ENCODE measurements at regions not wholly inside any gene's neighbourhood (a gene's known extent, or its start where the extent isn't known, plus 50 kb on each side); places are given as distances from the start of the nearest gene placed in this dataset.

DNA sequence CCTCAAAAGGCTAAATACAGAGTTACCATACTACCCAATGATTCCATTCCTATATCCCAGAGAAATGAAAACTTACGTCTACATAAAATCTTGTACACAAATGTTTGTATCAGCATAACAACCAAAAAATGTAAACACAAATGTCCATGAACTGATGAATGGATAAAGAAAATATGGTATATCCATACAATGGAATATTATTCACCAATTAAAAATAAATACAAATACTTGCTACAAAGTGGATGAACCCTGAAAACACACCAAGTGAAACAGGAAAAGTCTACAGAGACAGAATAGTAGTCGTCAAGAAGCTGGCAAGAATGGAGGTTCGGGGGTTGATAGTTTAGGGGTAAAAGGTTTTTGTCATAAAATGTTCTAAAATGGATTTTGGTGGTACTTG, 54.0 kb upstream of the ANKRD28 start:
- Histone ChIP-seq H3K4me3 (ENCODE audit: low read depth, low read length) (no peak overlapping the region), H3K79me2 (peaks cover 57% of the 10 kb centered on the region), H3K9ac (no peak overlapping the region), H3K27me3 (ENCODE audit: control insufficient read depth, insufficient read depth, low read length) (no peaks in the 10 kb centered on the region), H3K4me2 (ENCODE audit: low read length) (no peak overlapping the region), H3K4me1 (no peaks in the 10 kb centered on the region), H3K27ac (no peak overlapping the region), H3K9me3 (ENCODE audit: control insufficient read depth, low read length) (no peaks in the 10 kb centered on the region), H3K36me3 (ENCODE audit: control insufficient read depth, insufficient read depth, low read length) (no peaks in the 10 kb centered on the region), H2AFZ (no peak overlapping the region)
- TF ChIP-seq, protein P1, sequence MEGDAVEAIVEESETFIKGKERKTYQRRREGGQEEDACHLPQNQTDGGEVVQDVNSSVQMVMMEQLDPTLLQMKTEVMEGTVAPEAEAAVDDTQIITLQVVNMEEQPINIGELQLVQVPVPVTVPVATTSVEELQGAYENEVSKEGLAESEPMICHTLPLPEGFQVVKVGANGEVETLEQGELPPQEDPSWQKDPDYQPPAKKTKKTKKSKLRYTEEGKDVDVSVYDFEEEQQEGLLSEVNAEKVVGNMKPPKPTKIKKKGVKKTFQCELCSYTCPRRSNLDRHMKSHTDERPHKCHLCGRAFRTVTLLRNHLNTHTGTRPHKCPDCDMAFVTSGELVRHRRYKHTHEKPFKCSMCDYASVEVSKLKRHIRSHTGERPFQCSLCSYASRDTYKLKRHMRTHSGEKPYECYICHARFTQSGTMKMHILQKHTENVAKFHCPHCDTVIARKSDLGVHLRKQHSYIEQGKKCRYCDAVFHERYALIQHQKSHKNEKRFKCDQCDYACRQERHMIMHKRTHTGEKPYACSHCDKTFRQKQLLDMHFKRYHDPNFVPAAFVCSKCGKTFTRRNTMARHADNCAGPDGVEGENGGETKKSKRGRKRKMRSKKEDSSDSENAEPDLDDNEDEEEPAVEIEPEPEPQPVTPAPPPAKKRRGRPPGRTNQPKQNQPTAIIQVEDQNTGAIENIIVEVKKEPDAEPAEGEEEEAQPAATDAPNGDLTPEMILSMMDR (IDR thresholded peaks at IDR 0.05), result no peak

DNA sequence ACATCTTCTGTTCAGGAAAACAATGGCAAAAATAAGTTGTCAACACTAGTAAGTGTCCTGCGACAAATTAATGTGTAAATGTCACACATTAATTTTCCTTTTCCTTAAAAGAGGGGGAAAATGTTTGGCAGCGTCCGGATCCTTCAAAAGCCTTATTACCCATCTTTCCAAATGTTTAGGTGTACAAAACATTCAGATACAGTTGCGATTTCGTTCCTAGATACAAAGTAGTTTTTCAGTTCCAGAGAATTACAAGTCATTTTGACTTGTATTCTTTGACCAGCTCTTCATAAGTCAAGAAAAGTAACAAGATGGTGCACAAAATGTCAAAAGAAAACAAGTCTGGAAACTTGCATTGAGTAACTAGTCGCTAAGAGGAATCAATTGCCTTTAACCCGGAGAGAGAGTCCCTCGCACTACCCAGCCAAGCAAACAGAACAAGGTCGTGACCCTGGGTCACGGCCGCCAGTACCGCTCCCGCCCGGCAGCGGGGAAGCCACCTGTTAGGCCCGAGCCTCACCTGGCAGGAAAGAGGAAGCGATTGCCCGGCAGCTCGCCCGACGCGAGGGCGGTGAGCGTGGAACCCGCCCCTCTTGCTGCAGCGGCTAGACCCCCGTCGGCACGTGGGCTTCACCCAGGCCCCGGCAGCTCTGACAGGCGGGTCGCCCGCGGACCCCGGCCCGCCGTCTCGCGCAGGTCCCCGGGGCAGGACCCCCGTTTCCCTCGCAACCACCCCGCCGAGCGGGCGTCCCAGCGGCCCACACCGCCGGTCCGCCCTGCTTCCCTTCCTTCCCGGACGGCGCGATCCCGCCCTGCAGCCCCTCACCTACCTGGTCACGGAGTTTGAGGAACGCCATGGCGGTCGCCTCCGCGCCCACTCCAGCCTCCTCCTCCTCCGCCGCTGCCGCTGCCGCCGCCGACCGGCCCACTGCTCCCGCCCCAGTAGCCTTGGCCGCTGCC, 61.0 kb upstream of the ANKRD28 start:
- Histone ChIP-seq H3K9me3 (ENCODE audit: control insufficient read depth, low read length) (no peaks in the 10 kb centered on the region), H3K9ac (peak overlapping the region; percentile 31), H3K4me1 (peaks cover 5% of the 10 kb centered on the region), H2AFZ (peak overlapping the region; percentile 94), H3K36me3 (ENCODE audit: control insufficient read depth, insufficient read depth, low read length) (no peaks in the 10 kb centered on the region), H3K4me3 (ENCODE audit: low read depth, low read length) (peak overlapping the region; percentile 74), H3K4me2 (ENCODE audit: low read length) (peak overlapping the region; percentile 77), H3K27me3 (ENCODE audit: control insufficient read depth, insufficient read depth, low read length) (no peaks in the 10 kb centered on the region), H3K79me2 (peaks cover 23% of the 10 kb centered on the region), H3K27ac (peak overlapping the region; percentile 45)
- TF ChIP-seq, protein P1 (IDR thresholded peaks at IDR 0.05), result no peak

DNA sequence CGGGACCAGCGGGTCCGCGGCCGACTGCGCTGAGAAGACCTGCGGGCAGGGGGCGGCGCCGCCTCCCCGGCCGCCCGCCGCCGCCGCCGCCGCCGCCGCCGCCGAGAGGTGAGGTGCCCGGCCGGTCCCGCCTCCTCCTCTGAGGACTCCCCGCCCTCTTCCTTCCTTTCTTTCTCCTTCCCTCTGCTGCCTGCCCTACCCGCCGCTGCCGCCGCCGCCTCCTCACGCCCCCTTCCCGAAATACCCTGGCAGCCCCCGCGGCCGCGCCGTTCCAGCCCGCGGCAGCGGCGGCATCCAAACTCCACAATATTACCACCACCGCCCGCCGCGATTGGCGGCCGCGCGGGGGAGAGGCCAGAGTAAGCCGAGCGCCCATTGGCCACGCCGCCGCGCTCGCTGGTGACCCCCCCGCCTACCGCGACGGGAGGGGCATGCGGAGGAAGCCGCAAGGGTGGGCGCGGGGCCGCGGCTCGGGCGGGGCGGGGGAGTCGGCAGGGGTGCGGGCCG, 61.8 kb upstream of the ANKRD28 start:
- no peaks in the 10 kb centered on the region for H3K9me3 ChIP-seq (ENCODE audit: control insufficient read depth, low read length)
- H3K4me1 ChIP-seq, result peaks cover 5% of the 10 kb centered on the region
- no peak overlapping the region for H3K9ac ChIP-seq
- H3K27me3 ChIP-seq (ENCODE audit: control insufficient read depth, insufficient read depth, low read length), result no peaks in the 10 kb centered on the region
- TF ChIP-seq, protein P1 (IDR thresholded peaks at IDR 0.05), result no peak
- H2AFZ ChIP-seq, result peak overlapping the region; percentile 94
- H3K36me3 ChIP-seq (ENCODE audit: control insufficient read depth, insufficient read depth, low read length), result no peaks in the 10 kb centered on the region
- peaks cover 15% of the 10 kb centered on the region for H3K79me2 ChIP-seq
- peak overlapping the region; percentile 49 for H3K27ac ChIP-seq
- peak overlapping the region; percentile 77 for H3K4me2 ChIP-seq (ENCODE audit: low read length)
- peak overlapping the region; percentile 74 for H3K4me3 ChIP-seq (ENCODE audit: low read depth, low read length)

DNA sequence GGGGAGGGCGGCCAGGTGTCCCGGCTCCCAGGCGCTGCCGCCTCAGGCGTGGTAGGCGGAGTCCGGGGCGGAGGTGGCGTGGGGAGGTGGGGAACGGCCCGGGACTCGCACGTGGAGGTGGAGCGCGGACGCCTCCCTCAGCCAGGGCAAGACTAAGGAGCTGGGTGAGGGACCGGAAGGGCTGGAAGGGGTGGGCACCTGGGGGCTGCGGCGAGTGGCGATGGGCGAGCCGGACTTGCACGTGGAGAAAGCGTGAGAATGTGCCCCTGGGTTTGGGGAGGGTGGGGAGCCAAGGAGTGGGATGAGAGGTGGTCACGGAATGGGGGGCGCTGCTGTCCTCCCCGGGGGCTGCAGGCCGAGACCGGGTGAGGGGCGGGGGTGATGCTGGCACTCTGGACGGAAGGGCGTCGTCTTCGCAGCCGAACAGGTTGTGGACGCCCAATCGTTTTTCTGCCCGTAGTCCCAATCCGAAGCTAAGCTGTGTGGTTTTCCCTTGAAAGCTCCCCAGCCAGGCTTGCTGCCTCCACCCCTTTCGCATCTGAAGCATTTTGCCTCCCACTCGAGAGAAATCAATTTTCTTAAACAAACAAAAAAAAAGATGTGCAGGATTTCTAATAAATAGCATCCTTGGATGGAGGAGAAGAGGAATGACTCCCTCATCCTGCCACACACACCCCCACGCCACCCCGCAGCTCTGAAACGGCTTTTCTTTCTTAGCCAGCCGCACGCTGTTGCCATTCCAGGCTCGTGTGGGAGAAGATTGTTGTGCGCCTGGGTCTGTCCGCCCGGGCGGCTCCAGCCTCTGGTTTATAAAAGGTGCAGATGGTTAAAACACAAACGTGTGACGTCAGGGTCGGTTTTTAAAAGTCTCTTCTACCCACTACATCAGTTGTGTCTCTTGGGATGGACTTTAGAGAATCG, 62.5 kb upstream of the ANKRD28 start:
- peak overlapping the region; percentile 73 for H3K4me2 ChIP-seq (ENCODE audit: low read length)
- no peak overlapping the region for H3K9ac ChIP-seq
- no peaks in the 10 kb centered on the region for H3K27me3 ChIP-seq (ENCODE audit: control insufficient read depth, insufficient read depth, low read length)
- no peaks in the 10 kb centered on the region for H3K9me3 ChIP-seq (ENCODE audit: control insufficient read depth, low read length)
- H3K79me2 ChIP-seq, result peaks cover 10% of the 10 kb centered on the region
- TF ChIP-seq, protein P1 (IDR thresholded peaks at IDR 0.05), result no peak
- H3K36me3 ChIP-seq (ENCODE audit: control insufficient read depth, insufficient read depth, low read length), result no peaks in the 10 kb centered on the region
- H3K4me1 ChIP-seq, result peaks cover 5% of the 10 kb centered on the region
- peak overlapping the region; percentile 89 for H2AFZ ChIP-seq
- H3K4me3 ChIP-seq (ENCODE audit: low read depth, low read length), result peak overlapping the region; percentile 54
- peak overlapping the region; percentile 50 for H3K27ac ChIP-seq

Measured in parathyroid adenoma (tissue), 2 donors.